ENCODE measurements at regions not wholly inside any gene's neighbourhood (a gene's known extent, or its start where the extent isn't known, plus 50 kb on each side); places are given as distances from the start of the nearest gene placed in this dataset.

DNA sequence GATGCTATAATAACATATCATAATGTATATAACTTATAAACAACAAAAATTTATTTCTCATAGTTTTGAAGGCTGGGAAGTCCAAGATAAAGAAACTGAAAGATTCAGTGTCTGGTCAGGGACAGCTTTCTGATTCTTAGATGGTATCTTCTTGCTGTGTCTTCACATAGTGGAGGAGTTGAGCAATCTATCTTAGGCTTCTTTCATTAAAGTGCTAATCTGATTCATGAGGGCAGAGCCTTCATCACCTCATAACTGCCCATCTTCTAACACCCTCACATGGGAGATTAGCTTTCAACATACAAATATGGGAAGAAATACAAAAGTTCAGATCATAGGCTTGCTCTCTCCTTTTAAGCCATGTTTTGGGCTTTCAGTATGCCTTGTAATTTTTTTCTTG, 774.8 kb upstream of the EPHA6 start:
- H3K4me1 ChIP-seq = no peaks in the 10 kb centered on the region
- no peak for TF ChIP-seq POLR2A (IDR thresholded peaks at IDR 0.05)
- TF ChIP-seq, protein P1, sequence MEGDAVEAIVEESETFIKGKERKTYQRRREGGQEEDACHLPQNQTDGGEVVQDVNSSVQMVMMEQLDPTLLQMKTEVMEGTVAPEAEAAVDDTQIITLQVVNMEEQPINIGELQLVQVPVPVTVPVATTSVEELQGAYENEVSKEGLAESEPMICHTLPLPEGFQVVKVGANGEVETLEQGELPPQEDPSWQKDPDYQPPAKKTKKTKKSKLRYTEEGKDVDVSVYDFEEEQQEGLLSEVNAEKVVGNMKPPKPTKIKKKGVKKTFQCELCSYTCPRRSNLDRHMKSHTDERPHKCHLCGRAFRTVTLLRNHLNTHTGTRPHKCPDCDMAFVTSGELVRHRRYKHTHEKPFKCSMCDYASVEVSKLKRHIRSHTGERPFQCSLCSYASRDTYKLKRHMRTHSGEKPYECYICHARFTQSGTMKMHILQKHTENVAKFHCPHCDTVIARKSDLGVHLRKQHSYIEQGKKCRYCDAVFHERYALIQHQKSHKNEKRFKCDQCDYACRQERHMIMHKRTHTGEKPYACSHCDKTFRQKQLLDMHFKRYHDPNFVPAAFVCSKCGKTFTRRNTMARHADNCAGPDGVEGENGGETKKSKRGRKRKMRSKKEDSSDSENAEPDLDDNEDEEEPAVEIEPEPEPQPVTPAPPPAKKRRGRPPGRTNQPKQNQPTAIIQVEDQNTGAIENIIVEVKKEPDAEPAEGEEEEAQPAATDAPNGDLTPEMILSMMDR (IDR thresholded peaks at IDR 0.05) = no peak
- H3K4me3 ChIP-seq = no peak overlapping the region
- no peaks in the 10 kb centered on the region for H3K9me3 ChIP-seq
- no peaks in the 10 kb centered on the region for H3K36me3 ChIP-seq
- intact Hi-C loops (cut with DNase I; ENCODE audit: low total_unique reads) = no loop called here
- H3K27me3 ChIP-seq = no peaks in the 10 kb centered on the region
- no peak overlapping the region for H3K27ac ChIP-seq
- DNase-seq = no peak

GRCh38 chr3:96059301-96059700, 755.1 kb upstream of the EPHA6 start:
- Histone ChIP-seq H3K4me1 (no peaks in the 10 kb centered on the region), H3K36me3 (no peaks in the 10 kb centered on the region), H3K27ac (no peak overlapping the region), H3K4me3 (no peak overlapping the region), H3K27me3 (no peaks in the 10 kb centered on the region), H3K9me3 (no peaks in the 10 kb centered on the region)
- TF ChIP-seq POLR2A (IDR thresholded peaks at IDR 0.05) = no peak
- TF ChIP-seq, protein P1 (IDR thresholded peaks at IDR 0.05) = no peak
- intact Hi-C loops (cut with DNase I; ENCODE audit: low total_unique reads) = no loop called here
- no peak for DNase-seq

DNA sequence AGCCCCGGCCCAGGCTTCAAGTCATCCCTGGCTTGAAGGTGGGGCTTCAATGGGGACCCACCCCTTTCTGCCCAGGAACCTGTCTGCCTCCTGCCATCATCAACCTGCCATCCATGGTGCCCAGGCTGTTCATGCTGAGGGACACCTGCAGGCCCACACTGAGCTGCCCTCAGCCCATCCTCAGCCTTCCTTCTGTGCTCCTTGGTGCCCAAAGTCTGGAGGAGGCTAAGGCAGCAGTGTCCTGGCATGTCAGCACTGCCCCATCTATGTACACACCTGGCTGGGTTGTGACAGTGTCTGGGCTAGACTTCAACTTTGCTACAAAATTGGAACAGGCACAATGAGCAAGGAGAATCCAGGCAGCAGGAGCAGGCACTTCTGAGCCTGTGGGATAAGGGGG, 745.3 kb upstream of the EPHA6 start:
- no peaks in the 10 kb centered on the region for H3K9me3 ChIP-seq
- DNase-seq = no peak
- H3K4me1 ChIP-seq = no peaks in the 10 kb centered on the region
- intact Hi-C loops (cut with DNase I; ENCODE audit: low total_unique reads) = no loop called here
- no peak overlapping the region for H3K27ac ChIP-seq
- no peak overlapping the region for H3K4me3 ChIP-seq
- no peaks in the 10 kb centered on the region for H3K36me3 ChIP-seq
- TF ChIP-seq, protein P1 (IDR thresholded peaks at IDR 0.05) = no peak
- no peak for TF ChIP-seq POLR2A (IDR thresholded peaks at IDR 0.05)
- H3K27me3 ChIP-seq = no peaks in the 10 kb centered on the region

GRCh38 chr3:96070678-96071077, 743.7 kb upstream of the EPHA6 start:
- Histone ChIP-seq H3K4me3 (no peak overlapping the region), H3K36me3 (no peaks in the 10 kb centered on the region), H3K27me3 (no peaks in the 10 kb centered on the region), H3K27ac (no peak overlapping the region), H3K9me3 (no peaks in the 10 kb centered on the region), H3K4me1 (no peaks in the 10 kb centered on the region)
- DNase-seq = no peak
- intact Hi-C loops (cut with DNase I; ENCODE audit: low total_unique reads) = no loop called here
- TF ChIP-seq, protein P1 (IDR thresholded peaks at IDR 0.05) = no peak
- no peak for TF ChIP-seq POLR2A (IDR thresholded peaks at IDR 0.05)

- H3K9me3 ChIP-seq = no peaks in the 10 kb centered on the region
- no peak for DNase-seq
- no peak for TF ChIP-seq POLR2A (IDR thresholded peaks at IDR 0.05)
- TF ChIP-seq, protein P1 (IDR thresholded peaks at IDR 0.05) = no peak
- intact Hi-C loops (cut with DNase I; ENCODE audit: low total_unique reads) = no loop called here
- H3K4me3 ChIP-seq = no peak overlapping the region
- no peaks in the 10 kb centered on the region for H3K36me3 ChIP-seq
- no peaks in the 10 kb centered on the region for H3K27me3 ChIP-seq
- H3K4me1 ChIP-seq = no peaks in the 10 kb centered on the region
- no peak overlapping the region for H3K27ac ChIP-seq
Measured at GRCh38 chr3:96071097-96071496, 743.3 kb upstream of the EPHA6 start.
